NCI-H1417 (cell line): ENCODE measurements at regions not wholly inside any gene's neighbourhood (a gene's known extent, or its start where the extent isn't known, plus 50 kb on each side); places are given as distances from the start of the nearest gene placed in this dataset.
"Not testable (repeated sequence)": the region's sequence is repeated elsewhere in the genome, so short reads cannot be mapped to it uniquely, and the experiment has no call there.

ENCODE experiments used
- DNase-seq, 3 experiments: peaks; one replicate each; lab custom pipeline; 2025; lab: John Stamatoyannopoulos, UW

- peak in 1 of 3 experiments; percentile 52 for DNase-seq
Measured at GRCh38 chr18:25561918-25562317, 210.0 kb upstream of the ZNF521 start.

GRCh38 chr18:25560369-25560768 lies 208.4 kb upstream of the ZNF521 start:
- no peak for DNase-seq

DNA sequence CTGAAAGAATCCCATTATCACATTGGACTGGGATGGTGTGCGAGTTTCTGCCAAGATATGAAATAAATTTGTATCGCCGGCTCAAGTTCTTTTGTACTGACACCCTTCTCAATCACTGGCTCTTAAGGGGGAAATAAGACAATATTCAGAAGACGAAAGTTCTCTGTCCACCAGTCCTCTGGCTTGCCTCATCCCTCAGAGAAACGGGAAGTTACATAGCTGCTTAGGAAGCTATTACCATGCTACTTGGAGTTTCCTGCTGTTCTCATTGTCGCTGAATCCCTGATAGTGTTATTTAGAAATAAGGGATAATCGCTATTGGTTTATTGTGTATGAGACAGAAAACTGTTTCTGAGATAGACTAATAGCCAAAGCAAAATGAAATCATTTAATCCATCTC lies 205.0 kb upstream of the ZNF521 start:
- DNase-seq: no peak

DNA sequence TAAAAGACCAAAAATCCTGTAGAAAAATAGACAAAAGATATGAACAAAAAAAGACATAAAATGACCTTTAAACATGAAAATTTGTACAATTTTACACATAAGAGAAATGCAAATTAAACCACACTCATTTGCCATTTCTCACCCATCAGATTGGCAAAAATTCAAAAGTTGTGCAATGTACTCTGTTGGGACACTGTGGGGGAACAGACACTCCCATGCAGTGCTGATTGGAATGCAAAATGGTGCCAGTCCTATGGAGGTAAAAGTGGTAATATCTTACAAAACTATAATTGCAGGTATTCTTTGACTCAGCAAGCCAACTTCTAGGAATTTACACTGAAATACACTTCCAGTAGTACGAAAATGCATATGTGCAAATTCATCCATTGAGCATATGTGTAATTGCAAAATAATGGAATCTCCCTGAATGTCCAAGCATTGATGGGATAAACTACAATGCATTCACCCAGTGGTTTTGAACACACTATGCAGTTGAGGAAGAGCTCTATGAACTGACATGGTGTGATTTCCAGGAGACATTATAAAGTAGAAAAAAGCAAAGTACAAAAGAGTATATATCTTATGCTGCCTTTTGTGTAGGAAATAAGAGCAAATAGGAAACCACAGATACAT lies 201.8 kb upstream of the ZNF521 start:
- DNase-seq: no peak

- no peak for DNase-seq
Measured at GRCh38 chr18:25544546-25545287, 192.8 kb upstream of the ZNF521 start.

GRCh38 chr18:25538175-25538922 lies 186.4 kb upstream of the ZNF521 start:
- no peak for DNase-seq

- DNase-seq: peak in 1 of 3 experiments; percentile 47
Measured at GRCh38 chr18:25535495-25535894, 183.5 kb upstream of the ZNF521 start.

DNA sequence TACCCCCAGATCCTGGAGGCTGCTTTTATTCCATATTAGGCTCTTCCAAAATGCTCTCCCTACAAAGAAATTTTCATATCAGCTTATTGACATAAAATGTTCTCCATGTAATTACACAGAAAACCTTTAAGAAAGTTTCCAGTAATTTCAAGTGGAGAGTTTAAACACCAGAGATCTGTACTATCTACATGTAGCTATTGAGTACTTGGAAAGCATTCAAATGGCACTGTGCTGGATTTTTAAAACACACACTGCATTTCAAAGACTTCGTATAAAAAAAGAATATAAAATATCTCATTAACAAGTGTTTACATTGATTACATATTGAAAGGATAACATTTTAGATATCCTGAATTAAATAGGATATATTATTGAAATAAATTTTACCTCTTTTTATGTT lies 182.4 kb upstream of the ZNF521 start:
- DNase-seq: no peak

- DNase-seq: no peak
Measured at GRCh38 chr18:25533218-25533617, 181.3 kb upstream of the ZNF521 start.

- no peak for DNase-seq
Measured at GRCh38 chr18:25531207-25531606, 179.2 kb upstream of the ZNF521 start.

DNA sequence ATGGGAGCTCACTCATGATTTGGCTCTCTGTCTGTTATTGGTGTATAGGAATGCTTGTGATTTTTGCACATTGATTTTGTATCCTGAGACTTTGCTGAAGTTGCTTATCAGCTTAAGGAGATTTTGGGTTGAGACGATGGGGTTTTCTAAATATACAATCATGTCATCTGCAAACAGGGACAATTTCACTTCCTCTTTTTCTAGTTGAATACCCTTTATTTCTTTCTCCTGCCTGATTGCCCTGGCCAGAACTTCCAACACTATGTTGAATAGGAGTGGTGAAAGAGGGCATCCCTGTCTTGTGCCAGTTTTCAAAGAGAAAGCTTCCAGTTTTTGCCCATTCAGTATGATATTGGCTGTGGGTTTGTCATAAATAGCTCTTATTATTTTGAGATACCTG lies 173.8 kb upstream of the ZNF521 start:
- not testable (repeated sequence) for DNase-seq

DNA sequence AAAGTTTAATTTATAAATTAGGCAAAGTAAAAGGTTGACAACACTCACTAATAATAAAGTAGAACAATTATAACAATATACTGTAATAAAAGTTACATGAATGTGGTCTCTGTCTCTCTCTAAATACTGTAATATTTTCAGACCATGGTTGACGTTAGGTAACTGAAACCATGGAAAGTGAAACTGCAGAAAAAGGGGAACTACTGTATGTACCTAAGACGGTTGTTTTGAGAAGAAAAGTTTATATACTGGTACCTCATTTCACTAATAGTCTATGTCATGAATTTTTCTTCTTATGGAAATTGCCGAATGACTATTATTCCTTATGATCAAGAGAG lies 166.7 kb upstream of the ZNF521 start:
- no peak for DNase-seq

GRCh38 chr18:25517881-25518715 lies 166.1 kb upstream of the ZNF521 start:
- DNase-seq: peak in 1 of 3 experiments; percentile 59

DNA sequence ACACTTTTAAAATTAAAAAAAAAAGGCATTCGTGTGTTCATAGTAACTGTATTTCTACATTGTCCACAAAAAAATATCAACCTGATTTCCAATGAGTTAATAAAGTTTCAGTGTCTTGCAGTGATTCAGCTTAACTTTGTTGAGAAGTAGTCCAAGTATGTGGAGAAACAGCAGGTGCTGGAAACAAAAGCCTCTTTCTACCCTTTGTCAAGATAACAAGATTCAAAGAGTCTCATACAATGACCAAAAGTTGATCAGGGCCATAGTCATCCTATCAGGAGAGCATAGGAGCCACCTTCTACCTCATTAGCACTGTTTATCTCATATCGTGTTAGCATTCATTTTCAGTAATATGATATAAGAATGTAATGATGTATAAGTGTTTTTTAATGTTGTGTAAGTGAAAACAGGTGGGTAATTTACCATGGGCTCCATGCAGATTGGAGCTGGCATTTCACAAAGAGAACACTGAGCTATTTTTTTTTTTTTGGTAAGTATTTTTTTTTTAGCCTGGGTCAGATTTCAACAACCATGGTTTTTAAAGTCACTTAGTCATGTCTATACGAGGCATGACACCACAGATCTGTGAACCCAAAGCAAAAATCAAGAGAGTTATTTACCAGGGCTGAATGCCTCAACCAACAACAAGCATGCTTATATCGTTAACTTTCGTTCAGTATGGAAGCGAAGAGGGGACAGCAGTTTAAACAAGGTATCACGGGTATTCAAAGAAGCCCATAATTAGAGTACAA lies 165.0 kb upstream of the ZNF521 start:
- DNase-seq: peak in 2 of 3 experiments; percentile 61 to 83

- peak in 2 of 3 experiments; percentile 14 to 70 for DNase-seq
Measured at GRCh38 chr18:25516121-25516520, 164.2 kb upstream of the ZNF521 start.

GRCh38 chr18:25510096-25510495 lies 158.1 kb upstream of the ZNF521 start:
- peak in 1 of 3 experiments; percentile 35 for DNase-seq

GRCh38 chr18:25503567-25504081 lies 151.7 kb upstream of the ZNF521 start:
- peak; percentile 19 to 53 (median 45) for DNase-seq

DNA sequence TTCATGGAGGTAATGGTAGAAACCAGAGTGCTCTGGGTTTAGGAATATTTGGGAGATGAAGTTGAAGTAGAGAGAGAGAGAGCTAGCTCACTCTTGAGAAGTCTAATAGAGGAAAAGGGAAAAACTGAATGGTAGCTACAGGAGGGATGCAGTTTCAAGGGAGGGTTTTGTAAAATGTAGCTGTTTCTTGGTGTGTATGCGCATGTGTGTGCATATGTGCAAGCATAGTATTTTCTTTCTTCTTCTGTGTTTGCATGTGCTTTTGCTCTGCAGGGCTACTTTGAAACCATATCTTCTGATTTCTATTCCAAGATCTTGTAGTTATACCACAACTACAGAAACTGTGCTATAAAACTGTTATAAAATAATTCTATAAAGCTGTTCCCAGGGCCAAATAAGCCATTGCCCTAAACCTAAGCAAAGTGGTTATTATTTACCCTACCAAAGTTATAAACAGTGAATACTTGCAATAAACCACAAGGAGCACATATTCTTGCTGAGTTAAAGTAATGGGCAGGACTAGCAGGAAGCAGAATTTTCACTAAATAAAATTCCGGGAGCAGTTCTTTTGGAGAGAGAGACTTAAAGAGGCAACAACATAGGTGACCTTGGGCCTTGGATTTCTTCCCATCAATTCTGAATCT lies 145.3 kb upstream of the ZNF521 start:
- DNase-seq: no peak

DNA sequence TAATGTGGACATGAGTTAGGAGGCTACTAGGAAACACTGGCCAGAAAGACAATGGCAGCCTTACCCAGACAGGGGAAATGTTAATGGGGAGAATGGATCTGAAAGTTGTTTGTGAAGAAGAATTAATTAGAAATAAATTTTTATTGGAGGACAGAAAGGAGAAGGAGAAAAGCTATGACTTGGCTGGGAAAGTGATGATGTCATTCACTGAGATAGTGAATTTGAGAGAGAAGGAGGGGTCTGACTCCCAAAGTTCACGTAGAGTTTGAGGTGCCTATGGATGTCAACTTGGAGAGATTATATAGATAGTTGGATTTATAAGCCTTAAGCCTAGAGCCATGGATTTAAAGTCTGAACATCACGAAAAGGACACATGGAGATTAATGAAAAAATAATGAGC lies 144.6 kb upstream of the ZNF521 start:
- DNase-seq: no peak

DNA sequence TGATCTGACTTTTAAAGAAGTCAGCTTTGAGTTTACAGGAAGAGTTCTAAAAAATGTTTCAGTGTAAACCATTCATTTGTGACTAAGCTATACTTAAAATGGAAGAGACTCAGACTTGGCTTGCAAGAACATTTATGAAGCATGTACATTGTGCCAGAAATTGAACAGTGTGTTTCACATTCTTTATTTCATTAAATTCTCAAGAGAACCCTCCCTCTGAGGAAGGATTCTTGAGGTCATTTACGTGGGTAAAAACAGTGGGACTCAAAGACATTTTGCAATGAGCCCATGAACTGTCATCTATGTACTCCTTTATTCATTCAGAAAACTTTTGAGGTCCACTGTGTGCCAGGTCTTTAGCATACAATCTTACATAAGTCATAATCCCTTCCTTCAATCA lies 143.6 kb upstream of the ZNF521 start:
- no peak for DNase-seq

- DNase-seq: no peak
Measured at GRCh38 chr18:25494888-25495287, 142.9 kb upstream of the ZNF521 start.
